Spleen (tissue), 11 donors: ENCODE measurements at regions not wholly inside any gene's neighbourhood (a gene's known extent, or its start where the extent isn't known, plus 50 kb on each side); places are given as distances from the start of the nearest gene placed in this dataset.

Experiments
- DNase-seq: peaks from one replicate; pipeline ENCODE4 v3.0.0-alpha.2; 2020
- H3K27ac ChIP-seq, 8 donors: fragments of 200-600 bp; sonication (generic) in 7 of 8; 1 replicate in 4 of 8; 2 replicates in 4 of 8; pipeline versions ENCODE4 v1.5.0 to v1.8.0; 2016 to 2021; ENCODE audit warnings: inconsistent platforms in 4 of 8, mild to moderate bottlenecking in 4 of 8, moderate library complexity in 1 of 8
- H3K27me3 ChIP-seq, 7 donors: fragments of 200-600 bp; sonication (generic) in 6 of 7; replicated peaks in 1 of 7; 1 replicate in 4 of 7; 2 replicates in 3 of 7; pipeline versions ENCODE4 v1.5.0 to v1.8.0; 2016 to 2021; ENCODE audit warnings: inconsistent platforms in 3 of 7, mild to moderate bottlenecking in 1 of 7
- H3K36me3 ChIP-seq, 6 donors: fragments of 200-600 bp; sonication (generic) in 5 of 6; 1 replicate in 4 of 6; 2 replicates in 2 of 6; pipeline versions ENCODE4 v1.5.0 to v1.8.0; 2016 to 2021; ENCODE audit warnings: inconsistent platforms in 2 of 6
- H3K4me1 ChIP-seq, 6 donors: fragments of 200-600 bp; sonication (generic) in 5 of 6; 1 replicate in 3 of 6; 2 replicates in 3 of 6; pipeline versions ENCODE4 v1.5.0 to v1.8.0; 2016 to 2021; ENCODE audit warnings: inconsistent platforms in 3 of 6
- H3K4me3 ChIP-seq, 8 donors: fragments of 200-600 bp; sonication (generic) in 7 of 8; 1 replicate in 4 of 8; 2 replicates in 4 of 8; pipeline versions ENCODE4 v1.5.0 to v1.8.0; 2016 to 2021; ENCODE audit warnings: inconsistent platforms in 4 of 8, mild to moderate bottlenecking in 4 of 8, moderate library complexity in 2 of 8
- H3K9me3 ChIP-seq, 8 donors: fragments of 200-600 bp; sonication (generic) in 7 of 8; 1 replicate in 4 of 8; 2 replicates in 4 of 8; pipeline versions ENCODE4 v1.5.0 to v1.8.0; 2016 to 2021; ENCODE audit warnings: inconsistent platforms in 4 of 8
- POLR2A ChIP-seq, 3 donors: fragments of 450-650 bp; IDR thresholded peaks; one replicate each; pipeline ENCODE4 v1.5.1; 2017; ENCODE audit warnings: antibody characterized with exemption in 3 of 3, mild to moderate bottlenecking in 1 of 3
- POLR2AphosphoS5 ChIP-seq, 3 donors: sonication (generic); formaldehyde crosslinking; IDR thresholded peaks; one replicate each; pipeline ENCODE4 v1.5.1; 2017; ENCODE audit warnings: antibody characterized with exemption in 3 of 3
- WGBS, 5 donors: extraction: QIAGEN DNeasy Blood & Tissue Kit in 3 of 5; methylation state at CpG; one replicate each; pipeline versions ENCODE4 v1.1.5 to v1.1.7; 2013 to 2018; 5-methylcytosine and 5-hydroxymethylcytosine counted together
- intact Hi-C: fragments of 100-400 bp; cut with DNase I; formaldehyde crosslinking; loops from one replicate; pipeline ENCODE4 v1.15.0; 2023; ENCODE audit warnings: low total_unique reads
- TF ChIP-seq, protein P1 (sequence below), 11 experiments: fragments of 200-600 bp in 7 of 11; fragments of 450-650 bp in 4 of 11; sonication (generic) in 4 of 11; IDR thresholded peaks in 8 of 11; conservative IDR thresholded peaks in 3 of 11; 1 replicate in 7 of 11; 2 replicates in 4 of 11; pipeline versions ENCODE4 v1.4.0 to v1.8.0; 2016 to 2021; ENCODE audit warnings: antibody characterized with exemption in 11 of 11, inconsistent platforms in 4 of 11, mild to moderate bottlenecking in 1 of 11
- donor health status: healthy with polysubstance abuse.
- donor health status: DM: no; HTN: no; CAD: no; lungs with moderate emphysema.
- donor health status: DM: no; HTN: no; CAD: no.
- donor health status: Bipolar disorder and iron deficiency.
- donor health status: healthy.
- donor health status: DM: no; HTN: no; CAD: no.
- donor health status: DM: yes; HTN: yes; CAD: no.

- TF ChIP-seq POLR2AphosphoS5 (IDR thresholded peaks at IDR 0.05) (no peak), POLR2A (IDR thresholded peaks at IDR 0.05) (no peak)
- TF ChIP-seq, protein P1, sequence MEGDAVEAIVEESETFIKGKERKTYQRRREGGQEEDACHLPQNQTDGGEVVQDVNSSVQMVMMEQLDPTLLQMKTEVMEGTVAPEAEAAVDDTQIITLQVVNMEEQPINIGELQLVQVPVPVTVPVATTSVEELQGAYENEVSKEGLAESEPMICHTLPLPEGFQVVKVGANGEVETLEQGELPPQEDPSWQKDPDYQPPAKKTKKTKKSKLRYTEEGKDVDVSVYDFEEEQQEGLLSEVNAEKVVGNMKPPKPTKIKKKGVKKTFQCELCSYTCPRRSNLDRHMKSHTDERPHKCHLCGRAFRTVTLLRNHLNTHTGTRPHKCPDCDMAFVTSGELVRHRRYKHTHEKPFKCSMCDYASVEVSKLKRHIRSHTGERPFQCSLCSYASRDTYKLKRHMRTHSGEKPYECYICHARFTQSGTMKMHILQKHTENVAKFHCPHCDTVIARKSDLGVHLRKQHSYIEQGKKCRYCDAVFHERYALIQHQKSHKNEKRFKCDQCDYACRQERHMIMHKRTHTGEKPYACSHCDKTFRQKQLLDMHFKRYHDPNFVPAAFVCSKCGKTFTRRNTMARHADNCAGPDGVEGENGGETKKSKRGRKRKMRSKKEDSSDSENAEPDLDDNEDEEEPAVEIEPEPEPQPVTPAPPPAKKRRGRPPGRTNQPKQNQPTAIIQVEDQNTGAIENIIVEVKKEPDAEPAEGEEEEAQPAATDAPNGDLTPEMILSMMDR (IDR thresholded peaks at IDR 0.05 in 8 of 11, conservative IDR thresholded peaks at IDR 0.05 in 3 of 11) = no peak
- WGBS, 5 donors = 78 to 91% (median 88%) methylated on average over 8 of the region's 8 CpGs
- no peak overlapping the region for H3K27ac ChIP-seq
- intact Hi-C loops = no loop called here
- no peaks in the 10 kb centered on the region for H3K27me3 ChIP-seq
- H3K9me3 ChIP-seq = peaks cover 0 to 7% (median 0%) of the 10 kb centered on the region in 8 donors
- H3K36me3 ChIP-seq = no peaks in the 10 kb centered on the region
- H3K4me1 ChIP-seq = no peaks in the 10 kb centered on the region
- no peak overlapping the region for H3K4me3 ChIP-seq
- no peak for DNase-seq
Observed at GRCh38 chr4:95614684-95615205, 66.0 kb upstream of the UNC5C start.

GRCh38 chr4:95610061-95610569 is 61.3 kb upstream of the UNC5C start:
- TF ChIP-seq, protein P1 (IDR thresholded peaks at IDR 0.05 in 8 of 11, conservative IDR thresholded peaks at IDR 0.05 in 3 of 11) = no peak
- TF ChIP-seq POLR2AphosphoS5 (IDR thresholded peaks at IDR 0.05) = no peak
- TF ChIP-seq POLR2A (IDR thresholded peaks at IDR 0.05) = no peak
- H3K4me3 ChIP-seq = no peak overlapping the region
- no peak overlapping the region for H3K27ac ChIP-seq
- no peak for DNase-seq
- H3K4me1 ChIP-seq = no peaks in the 10 kb centered on the region
- no peaks in the 10 kb centered on the region for H3K27me3 ChIP-seq
- intact Hi-C loops = no loop called here
- WGBS, 5 donors = 70 to 80% (median 78%) methylated on average over 3 of the region's 3 CpGs
- H3K9me3 ChIP-seq = no peaks in the 10 kb centered on the region
- H3K36me3 ChIP-seq = no peaks in the 10 kb centered on the region

- WGBS, 5 donors = 52 to 55% (median 55%) methylated on average over 7 of the region's 7 CpGs
- no peak overlapping the region for H3K27ac ChIP-seq
- no peaks in the 10 kb centered on the region for H3K4me1 ChIP-seq
- intact Hi-C loops = no loop called here
- H3K27me3 ChIP-seq = no peaks in the 10 kb centered on the region
- no peaks in the 10 kb centered on the region for H3K9me3 ChIP-seq
- H3K36me3 ChIP-seq = no peaks in the 10 kb centered on the region
- DNase-seq = no peak
- H3K4me3 ChIP-seq = no peak overlapping the region
- TF ChIP-seq POLR2AphosphoS5 (IDR thresholded peaks at IDR 0.05) = no peak
- no peak for TF ChIP-seq POLR2A (IDR thresholded peaks at IDR 0.05)
- TF ChIP-seq, protein P1 (IDR thresholded peaks at IDR 0.05 in 8 of 11, conservative IDR thresholded peaks at IDR 0.05 in 3 of 11) = no peak
Observed at GRCh38 chr4:95606739-95607138, 58.0 kb upstream of the UNC5C start.

DNA sequence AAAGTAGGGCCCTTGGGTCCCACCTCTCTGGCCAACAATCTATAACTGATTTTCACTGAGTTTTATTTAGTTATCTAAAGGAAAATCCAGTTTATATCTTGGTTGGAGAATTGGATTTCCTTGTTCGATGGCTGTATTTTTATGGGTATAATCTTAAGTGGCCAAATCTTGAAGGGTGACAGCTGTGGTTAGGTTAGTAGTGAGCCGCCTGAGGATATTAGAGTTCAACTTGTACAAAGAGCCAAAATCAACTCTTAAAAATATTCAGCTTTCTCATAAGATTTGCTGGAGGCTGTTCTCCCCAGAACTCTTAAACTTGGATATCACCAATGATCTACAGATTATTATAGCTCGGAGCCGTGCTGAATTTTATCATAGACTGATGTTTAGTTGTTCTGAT is 54.6 kb upstream of the UNC5C start:
- TF ChIP-seq POLR2A (IDR thresholded peaks at IDR 0.05) (no peak), POLR2AphosphoS5 (IDR thresholded peaks at IDR 0.05) (no peak)
- TF ChIP-seq, protein P1 (IDR thresholded peaks at IDR 0.05 in 8 of 11, conservative IDR thresholded peaks at IDR 0.05 in 3 of 11) = no peak
- no peak overlapping the region for H3K4me3 ChIP-seq
- WGBS, 5 donors = 70 to 85% (median 81%) methylated on average over 4 of the region's 4 CpGs
- H3K27ac ChIP-seq = no peak overlapping the region
- H3K9me3 ChIP-seq = no peaks in the 10 kb centered on the region
- no peaks in the 10 kb centered on the region for H3K4me1 ChIP-seq
- intact Hi-C loops = no loop called here
- no peaks in the 10 kb centered on the region for H3K36me3 ChIP-seq
- no peaks in the 10 kb centered on the region for H3K27me3 ChIP-seq
- no peak for DNase-seq
